ENCODE measurements at regions not wholly inside any gene's neighbourhood (a gene's known extent, or its start where the extent isn't known, plus 50 kb on each side); places are given as distances from the start of the nearest gene placed in this dataset.

GRCh38 chr12:116381744-116382685 lies 104.5 kb upstream of the MED13L start:
- no CpG with 5 or more reads among the region's 17 CpGs for WGBS (ENCODE audit: extremely low coverage, insufficient read length, low lambda C conversion rate)
- no peak for TF ChIP-seq CTCF (conservative IDR thresholded peaks at IDR 0.05)
- Histone ChIP-seq H4K20me1 (ENCODE audit: control insufficient read depth, insufficient read depth, insufficient read length) (no peaks in the 10 kb centered on the region), H2BK12ac (ENCODE audit: insufficient read length, low read depth, low read length) (no peak overlapping the region), H2AK5ac (ENCODE audit: insufficient read length, low read length) (no peak overlapping the region), H2BK120ac (ENCODE audit: low read depth, low read length, poor library complexity, severe bottlenecking) (no peak overlapping the region), H4K91ac (ENCODE audit: insufficient read length, low read depth, low read length) (no peak overlapping the region), H3T11ph (ENCODE audit: low read length) (no peak overlapping the region), H3K23ac (ENCODE audit: insufficient read length, low read depth, low read length) (no peak overlapping the region), H3K4me2 (ENCODE audit: insufficient read depth, insufficient read length, low read length) (peak overlapping the region; percentile 91), H4K5ac (ENCODE audit: insufficient read length, low read depth, low read length) (no peak overlapping the region), H3K79me1 (ENCODE audit: insufficient read depth, low read depth, low read length, poor library complexity, severe bottlenecking) (no peaks in the 10 kb centered on the region), H3K4me1 (ENCODE audit: insufficient read depth, low read length) (peaks cover 8% of the 10 kb centered on the region; the same call in 1 of the 2 replicates), H3K27me3 (ENCODE audit: insufficient read depth, low read length) (no peaks in the 10 kb centered on the region), H3K27ac (ENCODE audit: insufficient read length, low read depth, low read length) (peak overlapping the region; percentile 42), H3K23me2 (ENCODE audit: insufficient read length, low read depth, low read length, poor library complexity, severe bottlenecking) (peaks cover 4% of the 10 kb centered on the region), H3K14ac (ENCODE audit: insufficient read depth, low read length) (peak overlapping the region; percentile 54; the same call in 1 of the 2 replicates), H2AFZ (ENCODE audit: low read length) (no peak overlapping the region), H3K56ac (ENCODE audit: insufficient read length, low read depth, low read length) (no peak overlapping the region), H3K9ac (ENCODE audit: extremely low read depth, insufficient read length, low read length) (peak overlapping the region; percentile 27), H2BK5ac (ENCODE audit: insufficient read length, low read length) (no peak overlapping the region), H3K18ac (ENCODE audit: insufficient read length, low read depth, low read length) (peak overlapping the region; percentile 45), H2BK15ac (ENCODE audit: low read depth, low read length) (no peak overlapping the region), H3K4ac (ENCODE audit: low read depth, low read length) (no peak overlapping the region), H3K79me2 (ENCODE audit: insufficient read depth, low read length) (no peaks in the 10 kb centered on the region), H4K8ac (replicated peaks; ENCODE audit: insufficient read length, low read depth, low read length) (peak overlapping the region; percentile 32), H3K9me3 (ENCODE audit: control insufficient read depth, low read depth, low read length) (no peaks in the 10 kb centered on the region), H2BK20ac (ENCODE audit: low read depth, low read length, poor library complexity, severe bottlenecking) (no peak overlapping the region)
- Mint-ChIP-seq H3K9me3 (no peaks in the 10 kb centered on the region; a peak in 2 of 5 replicates), H3K4me1 (peaks cover 35 to 44% of the 10 kb centered on the region in 2 experiments), H3K4me3 (peak overlapping the region; percentile 48 to 76), H3K27me3 (ENCODE audit: low read depth) (peaks cover 26% of the 10 kb centered on the region), H3K27ac (peak overlapping the region; percentile 18 to 83 (median 41)), H3K36me3 (ENCODE audit: insufficient read depth in 1 of 3, low read depth in 3 of 3) (no peaks in the 10 kb centered on the region)
- DNase-seq, result peak; percentile 73
